HG03064 (cell line): ENCODE measurements at regions not wholly inside any gene's neighbourhood (a gene's known extent, or its start where the extent isn't known, plus 50 kb on each side); places are given as distances from the start of the nearest gene placed in this dataset.
A peak's percentile ranks its signal among the peaks of the same experiment; 100 is the strongest.
"Not testable (repeated sequence)": the region's sequence is repeated elsewhere in the genome, so short reads cannot be mapped to it uniquely, and the experiment has no call there.

Source experiments
- ATAC-seq: cut with Tn5 transposase; IDR thresholded peaks from one replicate; pipeline ENCODE4 v1.9.1; 2021; ENCODE audit warnings: low read depth; ENCODE audit not compliant: unreplicated experiment

- ATAC-seq: not testable (repeated sequence)
Observed at GRCh38 chr10:47646686-47647273, 116.6 kb downstream of the SYT15B start.

DNA sequence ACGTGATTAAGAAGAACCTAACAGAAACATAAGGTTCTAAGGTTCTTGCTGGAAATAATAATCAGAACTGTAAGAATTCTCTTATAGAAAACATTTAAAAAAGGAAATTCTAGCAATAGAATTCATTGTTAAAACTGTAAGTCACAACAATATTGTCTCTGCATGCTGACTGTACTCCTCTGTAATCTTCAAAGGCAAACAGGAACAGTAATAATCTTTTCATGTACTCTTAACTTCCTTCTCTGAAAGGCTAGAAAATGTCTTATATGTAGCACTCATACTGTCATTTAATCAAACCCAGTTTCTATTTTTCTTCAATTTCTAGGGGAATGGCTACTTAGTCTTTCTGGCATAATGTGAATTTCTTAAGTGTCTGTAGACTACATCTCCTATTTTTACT, 103.5 kb upstream of the AGAP9 start:
- not testable (repeated sequence) for ATAC-seq

- ATAC-seq: not testable (repeated sequence)
Observed at GRCh38 chr10:47622719-47623118, 99.3 kb upstream of the AGAP9 start.

DNA sequence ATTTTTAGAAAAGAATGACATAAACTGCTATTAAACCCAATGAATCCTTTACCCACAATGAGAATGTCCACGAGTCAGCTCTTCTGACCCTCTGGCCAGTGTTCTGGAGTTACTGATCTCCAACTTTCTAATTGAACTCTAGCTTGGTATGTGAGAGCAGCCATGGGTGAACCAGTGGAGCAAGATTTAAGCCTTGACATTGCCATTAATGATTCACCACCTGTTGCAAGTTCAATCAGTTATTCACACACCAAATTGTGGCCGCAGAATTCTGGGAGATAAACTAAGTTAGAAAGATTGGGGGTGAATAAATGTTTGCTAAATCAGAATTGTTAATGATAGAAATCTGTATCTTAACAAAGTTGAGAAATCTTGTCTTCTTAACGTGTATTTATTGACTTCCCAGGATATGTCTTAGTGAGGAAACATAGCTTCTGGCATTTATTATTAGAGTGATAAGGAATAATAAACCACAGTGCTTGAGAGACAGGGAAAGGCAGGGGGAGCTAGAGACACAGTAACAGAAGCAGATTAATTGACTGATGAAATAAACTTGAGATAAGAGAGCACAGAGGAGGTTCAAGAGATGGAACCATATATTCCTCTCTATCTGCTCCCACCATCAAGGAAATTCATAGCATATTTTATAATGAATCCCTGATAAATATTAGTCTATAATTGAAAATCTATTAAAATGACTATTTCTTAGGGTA, 96.0 kb upstream of the AGAP9 start:
- not testable (repeated sequence) for ATAC-seq

- not testable (repeated sequence) for ATAC-seq
Observed at GRCh38 chr10:47609311-47609710, 85.9 kb upstream of the AGAP9 start.

- ATAC-seq: not testable (repeated sequence)
Observed at GRCh38 chr10:47605791-47606773, 82.6 kb upstream of the AGAP9 start.

DNA sequence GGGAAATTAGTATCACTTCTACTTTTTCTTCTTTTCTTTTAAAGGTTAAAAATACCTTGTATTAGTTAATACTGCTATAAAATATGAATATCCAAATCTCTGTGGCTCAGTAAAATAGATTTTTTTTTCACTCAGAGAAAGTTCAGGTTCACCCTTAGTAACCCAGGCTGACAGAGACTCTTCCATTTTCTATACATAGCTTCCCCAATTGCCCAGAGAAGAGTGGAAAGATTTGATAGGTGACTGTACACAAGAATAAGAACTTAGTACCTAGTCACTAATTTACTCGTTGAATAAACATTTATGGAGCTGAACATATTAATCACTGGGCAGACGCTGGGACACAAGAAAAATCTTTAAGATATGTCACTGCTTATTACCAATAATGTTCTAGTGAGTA, 77.2 kb upstream of the AGAP9 start:
- ATAC-seq: not testable (repeated sequence)

GRCh38 chr10:47600127-47600526, 76.7 kb upstream of the AGAP9 start:
- not testable (repeated sequence) for ATAC-seq

DNA sequence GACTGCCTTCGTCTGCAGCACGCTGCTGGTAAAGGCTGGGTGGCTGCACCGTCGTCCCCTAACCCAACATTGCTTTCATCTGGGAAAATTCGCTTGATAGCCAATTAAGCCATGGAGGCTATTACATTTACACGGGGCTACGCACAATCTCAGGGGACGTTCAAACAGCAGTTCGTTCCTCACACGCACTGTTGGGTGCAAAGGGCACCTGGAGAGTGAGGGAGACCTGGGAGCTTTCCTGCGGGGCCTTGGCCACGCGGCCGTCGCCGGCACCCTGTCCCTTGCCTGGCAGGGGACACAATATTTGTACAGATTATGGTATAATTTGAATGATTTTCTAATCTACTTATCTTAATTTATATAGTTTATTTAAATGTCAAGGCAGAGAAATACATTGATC, 76.2 kb upstream of the AGAP9 start:
- not testable (repeated sequence) for ATAC-seq

DNA sequence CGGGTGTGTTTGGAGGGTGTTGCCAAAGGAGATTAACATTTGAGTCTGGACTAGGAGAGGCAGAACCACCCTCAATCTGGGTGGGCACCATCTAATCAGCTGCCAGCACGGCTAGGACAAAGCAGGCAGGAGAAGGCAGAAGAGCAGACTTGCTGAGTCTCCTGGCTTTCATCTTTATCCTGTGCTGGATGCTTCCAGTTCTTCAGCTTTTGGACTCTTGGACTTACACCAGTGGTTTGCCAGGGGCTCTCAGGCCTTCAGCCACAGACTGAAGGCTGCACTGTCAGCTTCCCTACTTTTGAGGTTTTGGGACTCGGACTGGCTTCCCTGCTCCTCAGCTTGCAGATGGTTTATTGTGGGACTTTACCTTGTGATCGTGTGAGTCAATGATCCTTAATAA, 70.4 kb upstream of the AGAP9 start:
- ATAC-seq: not testable (repeated sequence)

DNA sequence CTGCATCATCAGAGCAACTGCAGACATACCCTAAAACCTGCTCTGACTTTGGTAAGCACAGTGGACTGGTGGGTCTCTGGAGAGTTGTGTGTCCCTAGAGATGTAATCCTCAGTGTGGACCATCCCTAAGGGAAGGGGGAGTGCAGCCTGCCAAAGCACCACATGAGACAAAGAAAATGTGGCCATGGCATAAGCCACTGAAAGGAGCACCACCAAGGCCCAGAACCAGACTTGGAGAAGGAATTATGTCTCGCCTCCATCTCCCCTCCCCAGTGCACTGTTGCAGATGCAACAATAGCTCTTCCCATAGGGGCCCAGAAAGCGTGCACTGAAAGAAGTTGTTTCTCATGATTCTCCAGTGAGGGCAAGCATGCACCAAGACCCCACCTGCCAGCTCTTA, 69.7 kb upstream of the AGAP9 start:
- not testable (repeated sequence) for ATAC-seq

DNA sequence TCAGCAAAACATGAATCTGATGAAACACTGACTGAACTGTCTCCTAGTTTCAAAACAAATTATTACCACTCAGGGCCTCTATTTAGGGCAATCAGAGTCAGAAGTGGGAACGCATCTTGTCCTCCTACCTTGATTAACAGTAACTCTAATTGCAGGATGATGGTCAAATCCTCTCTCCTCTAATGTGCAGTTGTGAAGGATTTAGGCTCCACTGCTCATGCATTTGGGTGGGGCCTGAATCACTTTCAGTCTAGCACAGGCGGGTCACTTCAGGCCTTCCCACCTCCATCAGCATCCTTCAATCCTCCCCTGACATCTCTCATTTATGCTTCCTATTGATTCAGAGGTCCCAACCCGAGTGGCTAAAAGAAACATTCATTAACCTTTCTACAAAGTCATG, 67.5 kb upstream of the AGAP9 start:
- not testable (repeated sequence) for ATAC-seq

DNA sequence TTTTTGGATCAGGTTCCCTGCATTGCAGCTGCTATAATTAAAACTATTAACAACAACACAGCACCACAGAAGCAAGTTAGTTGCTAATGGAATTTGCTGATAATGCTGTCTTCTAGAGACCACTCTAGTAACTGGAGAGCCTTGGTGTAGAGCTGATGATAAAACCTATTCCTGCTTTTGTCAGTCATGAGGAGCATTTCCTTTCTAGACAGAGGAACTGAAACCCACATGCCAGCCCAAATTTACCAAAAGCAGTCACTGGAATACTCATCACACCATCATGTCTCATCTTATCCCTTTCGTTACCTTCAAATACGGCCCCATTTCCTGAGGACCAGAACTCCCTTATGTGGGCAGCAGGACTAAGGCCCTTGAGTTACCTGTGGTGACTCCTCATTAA, 67.1 kb upstream of the AGAP9 start:
- not testable (repeated sequence) for ATAC-seq

DNA sequence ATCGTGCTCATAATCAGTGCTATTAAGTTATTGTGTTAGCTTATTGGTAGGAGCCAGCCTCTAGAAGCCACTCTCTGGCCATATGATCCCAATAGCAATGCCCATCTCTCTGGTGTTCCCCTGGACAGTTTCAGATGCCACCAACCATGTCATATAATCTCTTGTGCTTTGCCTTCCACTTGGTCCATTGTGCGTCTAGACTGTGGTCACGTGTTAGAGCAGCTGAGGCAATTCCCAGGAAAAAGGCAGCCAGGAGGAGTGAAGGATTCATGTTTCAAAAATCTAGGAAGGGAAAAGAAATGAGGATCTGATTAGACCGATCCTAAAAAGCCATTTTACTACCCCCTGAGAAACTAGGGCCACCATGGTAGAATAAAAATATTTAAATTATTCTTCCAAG, 58.6 kb upstream of the AGAP9 start:
- ATAC-seq: not testable (repeated sequence)

- ATAC-seq: not testable (repeated sequence)
Observed at GRCh38 chr10:47580063-47580462, 56.6 kb upstream of the AGAP9 start.

GRCh38 chr10:47578547-47578946, 55.1 kb upstream of the AGAP9 start:
- peak; percentile 94 for ATAC-seq
